ENCODE measurements at regions not wholly inside any gene's neighbourhood (a gene's known extent, or its start where the extent isn't known, plus 50 kb on each side); places are given as distances from the start of the nearest gene placed in this dataset.

DNA sequence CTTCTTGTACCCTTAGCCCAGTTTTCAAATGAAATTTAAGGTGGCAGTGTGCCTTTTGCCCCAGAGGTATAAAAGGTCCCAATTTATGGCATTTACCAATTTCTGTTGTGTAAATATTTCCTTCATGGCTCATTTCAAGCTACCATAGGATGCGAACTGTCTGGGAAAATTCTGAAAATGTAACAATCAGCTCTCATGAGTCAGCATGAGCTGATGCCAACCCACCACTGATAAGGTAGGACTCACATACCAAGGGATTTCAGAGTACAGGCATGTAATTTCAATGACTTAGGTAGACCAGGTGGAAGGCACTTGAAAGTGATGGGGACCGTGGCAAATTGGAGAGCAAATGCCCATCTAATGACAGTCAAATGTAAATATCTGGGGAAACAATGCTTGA is 169.5 kb downstream of the TTC8 start:
- Histone ChIP-seq H2AFZ (ENCODE audit: low read length) (no peak overlapping the region), H3K36me3 (ENCODE audit: insufficient read depth, low read length) (no peaks in the 10 kb centered on the region), H3K27me3 (ENCODE audit: insufficient read depth, low read length, poor library complexity, severe bottlenecking) (no peaks in the 10 kb centered on the region), H3K9ac (ENCODE audit: low read depth, low read length, poor library complexity, severe bottlenecking) (no peak overlapping the region), H3K79me2 (ENCODE audit: insufficient read depth, low read length) (no peaks in the 10 kb centered on the region), H3K4me2 (ENCODE audit: low read depth, low read length, poor library complexity, severe bottlenecking) (no peak overlapping the region), H3F3A (ENCODE audit: low read depth) (no peaks in the 10 kb centered on the region), H3K9me3 (ENCODE audit: insufficient read depth, low read depth, low read length) (no peaks in the 10 kb centered on the region), H4K20me1 (ENCODE audit: insufficient read depth, low read length, poor library complexity, severe bottlenecking) (no peaks in the 10 kb centered on the region), H3K4me1 (ENCODE audit: insufficient read depth, low read length, poor library complexity, severe bottlenecking) (no peaks in the 10 kb centered on the region), H3K4me3 (ENCODE audit: low read length, poor library complexity, severe bottlenecking) (no peak overlapping the region), H3K9me2 (replicated peaks; ENCODE audit: low read depth, low read length) (no peaks in the 10 kb centered on the region)
- TF ChIP-seq, protein P1, sequence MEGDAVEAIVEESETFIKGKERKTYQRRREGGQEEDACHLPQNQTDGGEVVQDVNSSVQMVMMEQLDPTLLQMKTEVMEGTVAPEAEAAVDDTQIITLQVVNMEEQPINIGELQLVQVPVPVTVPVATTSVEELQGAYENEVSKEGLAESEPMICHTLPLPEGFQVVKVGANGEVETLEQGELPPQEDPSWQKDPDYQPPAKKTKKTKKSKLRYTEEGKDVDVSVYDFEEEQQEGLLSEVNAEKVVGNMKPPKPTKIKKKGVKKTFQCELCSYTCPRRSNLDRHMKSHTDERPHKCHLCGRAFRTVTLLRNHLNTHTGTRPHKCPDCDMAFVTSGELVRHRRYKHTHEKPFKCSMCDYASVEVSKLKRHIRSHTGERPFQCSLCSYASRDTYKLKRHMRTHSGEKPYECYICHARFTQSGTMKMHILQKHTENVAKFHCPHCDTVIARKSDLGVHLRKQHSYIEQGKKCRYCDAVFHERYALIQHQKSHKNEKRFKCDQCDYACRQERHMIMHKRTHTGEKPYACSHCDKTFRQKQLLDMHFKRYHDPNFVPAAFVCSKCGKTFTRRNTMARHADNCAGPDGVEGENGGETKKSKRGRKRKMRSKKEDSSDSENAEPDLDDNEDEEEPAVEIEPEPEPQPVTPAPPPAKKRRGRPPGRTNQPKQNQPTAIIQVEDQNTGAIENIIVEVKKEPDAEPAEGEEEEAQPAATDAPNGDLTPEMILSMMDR (conservative IDR thresholded peaks at IDR 0.05; ENCODE audit: low read length): no peak
- no peak for TF ChIP-seq EZH2phosphoT487 (IDR thresholded peaks at IDR 0.05; ENCODE audit: borderline replicate concordance)

DNA sequence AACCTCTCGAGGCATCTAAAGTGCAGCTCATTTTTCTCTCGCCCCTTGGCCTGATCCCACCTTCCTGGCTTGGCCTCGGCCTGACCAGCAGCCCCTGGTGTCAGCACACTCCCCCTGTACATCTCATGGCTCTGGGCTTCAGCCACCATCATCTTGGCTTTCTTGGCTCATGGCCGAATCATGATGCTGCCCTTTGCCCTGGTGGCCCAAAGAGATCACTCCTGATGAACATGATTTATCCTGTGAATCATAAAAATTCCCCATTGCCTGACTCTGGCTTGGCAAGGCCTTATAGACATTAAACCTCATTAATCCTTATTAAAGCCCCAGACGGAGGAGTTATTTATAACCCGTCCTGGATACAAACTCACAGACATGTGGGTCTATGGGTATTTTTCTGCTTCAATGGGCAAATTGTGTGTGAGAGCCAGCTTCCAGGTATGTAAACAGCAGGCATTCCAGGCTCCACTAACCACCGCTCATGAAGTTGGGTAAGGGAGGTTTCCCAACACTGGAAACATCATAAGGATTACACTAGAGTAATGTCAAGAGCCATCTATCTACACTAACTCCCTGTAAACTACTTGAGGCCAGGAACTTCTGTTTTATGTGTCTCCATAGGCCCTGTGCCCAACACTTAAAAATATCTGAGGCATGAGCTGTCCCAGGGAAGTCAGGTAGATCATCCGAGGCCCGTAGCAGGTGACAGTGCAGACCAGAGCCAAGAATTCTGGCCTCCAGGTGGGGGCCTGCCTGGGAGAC is 171.2 kb downstream of the TTC8 start:
- Histone ChIP-seq H3K4me2 (ENCODE audit: low read depth, low read length, poor library complexity, severe bottlenecking) (no peak overlapping the region), H4K20me1 (ENCODE audit: insufficient read depth, low read length, poor library complexity, severe bottlenecking) (no peaks in the 10 kb centered on the region), H3K36me3 (ENCODE audit: insufficient read depth, low read length) (no peaks in the 10 kb centered on the region), H3K9me2 (replicated peaks; ENCODE audit: low read depth, low read length) (no peaks in the 10 kb centered on the region), H3F3A (ENCODE audit: low read depth) (no peaks in the 10 kb centered on the region), H3K9ac (ENCODE audit: low read depth, low read length, poor library complexity, severe bottlenecking) (no peak overlapping the region), H3K79me2 (ENCODE audit: insufficient read depth, low read length) (no peaks in the 10 kb centered on the region), H2AFZ (ENCODE audit: low read length) (no peak overlapping the region), H3K27me3 (ENCODE audit: insufficient read depth, low read length, poor library complexity, severe bottlenecking) (no peaks in the 10 kb centered on the region), H3K4me1 (ENCODE audit: insufficient read depth, low read length, poor library complexity, severe bottlenecking) (no peaks in the 10 kb centered on the region), H3K9me3 (ENCODE audit: insufficient read depth, low read depth, low read length) (no peaks in the 10 kb centered on the region), H3K4me3 (ENCODE audit: low read length, poor library complexity, severe bottlenecking) (no peak overlapping the region)
- TF ChIP-seq, protein P1 (conservative IDR thresholded peaks at IDR 0.05; ENCODE audit: low read length): no peak
- no peak for TF ChIP-seq EZH2phosphoT487 (IDR thresholded peaks at IDR 0.05; ENCODE audit: borderline replicate concordance)

- TF ChIP-seq, protein P1 (conservative IDR thresholded peaks at IDR 0.05; ENCODE audit: low read length): no peak
- TF ChIP-seq EZH2phosphoT487 (IDR thresholded peaks at IDR 0.05; ENCODE audit: borderline replicate concordance): no peak
- Histone ChIP-seq H3K4me1 (ENCODE audit: insufficient read depth, low read length, poor library complexity, severe bottlenecking) (no peaks in the 10 kb centered on the region), H3K79me2 (ENCODE audit: insufficient read depth, low read length) (no peaks in the 10 kb centered on the region), H2AFZ (ENCODE audit: low read length) (no peak overlapping the region), H3F3A (ENCODE audit: low read depth) (no peaks in the 10 kb centered on the region), H3K4me3 (ENCODE audit: low read length, poor library complexity, severe bottlenecking) (no peak overlapping the region), H3K27me3 (ENCODE audit: insufficient read depth, low read length, poor library complexity, severe bottlenecking) (no peaks in the 10 kb centered on the region), H4K20me1 (ENCODE audit: insufficient read depth, low read length, poor library complexity, severe bottlenecking) (no peaks in the 10 kb centered on the region), H3K9me3 (ENCODE audit: insufficient read depth, low read depth, low read length) (no peaks in the 10 kb centered on the region), H3K9ac (ENCODE audit: low read depth, low read length, poor library complexity, severe bottlenecking) (no peak overlapping the region), H3K36me3 (ENCODE audit: insufficient read depth, low read length) (no peaks in the 10 kb centered on the region), H3K9me2 (replicated peaks; ENCODE audit: low read depth, low read length) (no peaks in the 10 kb centered on the region), H3K4me2 (ENCODE audit: low read depth, low read length, poor library complexity, severe bottlenecking) (no peak overlapping the region)
These were observed 173.6 kb downstream of the TTC8 start for GRCh38 chr14:88998027-88998426.
